ENCODE measurements at regions not wholly inside any gene's neighbourhood (a gene's known extent, or its start where the extent isn't known, plus 50 kb on each side); places are given as distances from the start of the nearest gene placed in this dataset.

DNA sequence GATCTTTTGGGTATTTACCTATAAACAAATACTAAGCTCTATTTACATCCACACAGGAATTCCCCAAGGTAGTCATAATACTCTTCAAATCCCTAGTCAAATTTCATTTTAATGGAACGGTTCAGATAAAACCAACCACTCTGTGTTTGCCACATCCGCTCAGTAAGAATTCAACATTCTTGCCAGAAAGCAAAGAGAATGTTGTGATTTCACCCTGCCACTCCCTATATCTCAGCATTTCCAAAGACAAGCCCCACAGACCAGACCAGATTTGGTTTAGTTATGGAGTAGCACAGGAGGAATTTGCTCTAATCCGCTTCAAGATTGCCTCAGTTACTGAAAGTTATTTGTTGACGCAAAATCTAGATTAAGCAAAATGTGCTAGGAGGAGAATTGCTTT is 105.6 kb upstream of the SERP2 start:
- POLR2A ChIA-PET = no interaction called here

DNA sequence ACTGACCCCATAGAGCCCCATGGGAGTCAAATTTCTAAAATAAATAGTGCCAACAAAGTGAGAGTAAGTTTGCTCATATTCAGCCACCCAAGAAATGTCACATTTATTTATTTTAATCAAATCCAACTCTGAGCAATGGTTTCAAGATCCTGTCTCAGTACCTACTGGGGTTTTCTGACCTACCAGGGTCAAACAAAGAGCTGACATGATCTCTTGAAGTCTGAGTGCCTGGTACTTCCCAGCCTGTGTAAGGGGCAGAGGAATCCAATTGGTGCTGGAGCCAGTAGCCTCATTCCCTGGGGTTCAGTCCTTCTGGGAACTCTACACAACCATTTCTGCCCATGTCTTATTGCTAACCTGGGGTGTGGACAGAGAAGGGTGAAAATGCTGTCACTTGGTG is 104.6 kb upstream of the SERP2 start:
- DNase-seq = no peak
- Mint-ChIP-seq H3K9me3 (no peaks in the 10 kb centered on the region), H3K36me3 (ENCODE audit: low read depth) (no peaks in the 10 kb centered on the region), H3K27ac (no peak overlapping the region), H3K4me1 (peaks cover 3% of the 10 kb centered on the region), H3K4me3 (no peak overlapping the region), H3K27me3 (peaks cover 20% of the 10 kb centered on the region)
- ChIA-PET CTCF (no interaction called here), POLR2A (no interaction called here)

More for the DNA sequence above, 105.6 kb upstream of the SERP2 start:
- Mint-ChIP-seq H3K27me3 (peaks cover 22% of the 10 kb centered on the region), H3K9me3 (no peaks in the 10 kb centered on the region), H3K36me3 (ENCODE audit: low read depth) (no peaks in the 10 kb centered on the region), H3K4me1 (no peaks in the 10 kb centered on the region), H3K4me3 (no peak overlapping the region), H3K27ac (no peak overlapping the region)
- CTCF ChIA-PET = no interaction called here
- no peak for DNase-seq

DNA sequence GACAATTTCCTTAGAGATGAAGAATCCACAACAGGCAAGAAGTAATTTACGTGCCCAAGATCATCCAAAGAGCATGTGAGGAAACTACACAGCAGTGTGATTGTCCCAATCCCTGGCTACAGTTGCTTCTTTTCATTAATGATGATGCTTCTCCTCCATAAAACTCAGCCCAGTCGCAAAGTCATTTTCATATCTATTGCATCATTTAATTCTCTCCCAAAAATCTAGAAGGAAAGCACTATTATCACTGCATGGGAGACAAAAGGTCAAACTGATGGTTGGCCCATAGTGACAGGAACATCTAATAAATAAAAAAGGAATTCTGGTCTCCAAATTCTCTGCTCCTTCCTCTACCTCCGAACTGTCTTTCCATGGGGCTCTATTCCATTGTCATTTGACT is 103.5 kb upstream of the SERP2 start:
- DNase-seq = no peak
- CTCF ChIA-PET = no interaction called here
- peaks cover 20% of the 10 kb centered on the region for H3K27me3 Mint-ChIP-seq
- H3K4me1 Mint-ChIP-seq = peaks cover 14% of the 10 kb centered on the region
- H3K27ac Mint-ChIP-seq = no peak overlapping the region
- H3K36me3 Mint-ChIP-seq (ENCODE audit: low read depth) = peaks cover 5% of the 10 kb centered on the region
- no peaks in the 10 kb centered on the region for H3K9me3 Mint-ChIP-seq
- H3K4me3 Mint-ChIP-seq = no peak overlapping the region
- POLR2A ChIA-PET = no interaction called here

GRCh38 chr13:44271031-44271455 is 102.6 kb upstream of the SERP2 start:
- peaks cover 5% of the 10 kb centered on the region for H3K9me3 Mint-ChIP-seq
- no peak for DNase-seq
- CTCF ChIA-PET = no interaction called here
- no peak overlapping the region for H3K4me3 Mint-ChIP-seq
- H3K36me3 Mint-ChIP-seq (ENCODE audit: low read depth) = peaks cover 9% of the 10 kb centered on the region
- peaks cover 16% of the 10 kb centered on the region for H3K27me3 Mint-ChIP-seq
- no peak overlapping the region for H3K27ac Mint-ChIP-seq
- peaks cover 19% of the 10 kb centered on the region for H3K4me1 Mint-ChIP-seq
- POLR2A ChIA-PET = no interaction called here

- H3K9me3 Mint-ChIP-seq = peaks cover 5% of the 10 kb centered on the region
- ChIA-PET CTCF (interaction anchor here (0.7 kb wide), 1 partner anchor 25 kb away, joined by 4 read pairs; no protein-coding TSS in a partner anchor), POLR2A (no interaction called here)
- no peak overlapping the region for H3K4me3 Mint-ChIP-seq
- peaks cover 9% of the 10 kb centered on the region for H3K36me3 Mint-ChIP-seq (ENCODE audit: low read depth)
- no peak overlapping the region for H3K27ac Mint-ChIP-seq
- peaks cover 16% of the 10 kb centered on the region for H3K27me3 Mint-ChIP-seq
- peaks cover 19% of the 10 kb centered on the region for H3K4me1 Mint-ChIP-seq
- DNase-seq = no peak
Observed at GRCh38 chr13:44271473-44271872, 102.2 kb upstream of the SERP2 start.

- peaks cover 5% of the 10 kb centered on the region for H3K9me3 Mint-ChIP-seq
- ChIA-PET POLR2A (no interaction called here), CTCF (interaction anchor here (0.7 kb wide), 1 partner anchor 26 kb away, joined by 4 read pairs; no protein-coding TSS in a partner anchor)
- no peak overlapping the region for H3K4me3 Mint-ChIP-seq
- peaks cover 14% of the 10 kb centered on the region for H3K27me3 Mint-ChIP-seq
- H3K36me3 Mint-ChIP-seq (ENCODE audit: low read depth) = peaks cover 9% of the 10 kb centered on the region
- no peak for DNase-seq
- H3K4me1 Mint-ChIP-seq = peaks cover 19% of the 10 kb centered on the region
- no peak overlapping the region for H3K27ac Mint-ChIP-seq
Observed at GRCh38 chr13:44271915-44272341, 101.7 kb upstream of the SERP2 start.

GRCh38 chr13:44272692-44273091 is 100.9 kb upstream of the SERP2 start:
- Mint-ChIP-seq H3K4me1 (peaks cover 19% of the 10 kb centered on the region), H3K27ac (no peak overlapping the region), H3K9me3 (peaks cover 5% of the 10 kb centered on the region), H3K36me3 (ENCODE audit: low read depth) (peaks cover 9% of the 10 kb centered on the region), H3K27me3 (peaks cover 10% of the 10 kb centered on the region), H3K4me3 (no peak overlapping the region)
- no peak for DNase-seq
- CTCF ChIA-PET = no interaction called here
- POLR2A ChIA-PET = no interaction called here

DNA sequence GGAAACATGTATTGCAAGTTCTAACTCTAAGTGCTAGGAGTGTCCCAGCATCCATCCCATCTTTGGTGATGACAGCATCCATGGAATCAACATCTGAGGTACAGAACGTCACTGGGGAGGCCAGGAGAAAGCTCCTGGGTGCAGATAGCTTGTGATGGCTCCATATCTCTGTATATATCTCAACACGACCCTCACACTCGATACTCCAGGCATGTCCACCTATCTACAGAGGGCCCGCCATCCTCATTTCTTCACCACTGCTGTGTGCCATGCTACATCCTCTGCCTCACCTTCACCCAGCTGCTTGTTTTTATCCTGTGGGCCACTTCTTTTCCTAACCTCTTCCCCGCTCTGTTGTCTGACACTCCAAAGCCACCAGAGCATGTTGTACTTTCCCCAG is 100.4 kb upstream of the SERP2 start:
- no peak for DNase-seq
- Mint-ChIP-seq H3K27me3 (peaks cover 6% of the 10 kb centered on the region), H3K4me1 (peaks cover 21% of the 10 kb centered on the region), H3K9me3 (peaks cover 5% of the 10 kb centered on the region), H3K27ac (no peak overlapping the region), H3K36me3 (ENCODE audit: low read depth) (peaks cover 9% of the 10 kb centered on the region), H3K4me3 (no peak overlapping the region)
- ChIA-PET CTCF (interaction anchor here (2.0 kb wide), 1 partner anchor 82 kb away, joined by 6 read pairs; no protein-coding TSS in a partner anchor), POLR2A (interaction anchor here (1.6 kb wide), 2 partner anchors 12 to 14 kb away, joined by 4 read pairs; no protein-coding TSS in a partner anchor)

- peaks cover 5% of the 10 kb centered on the region for H3K9me3 Mint-ChIP-seq
- peak overlapping the region; percentile 62 for H3K27ac Mint-ChIP-seq
- peak overlapping the region; percentile 49 for H3K4me3 Mint-ChIP-seq
- peaks cover 9% of the 10 kb centered on the region for H3K36me3 Mint-ChIP-seq (ENCODE audit: low read depth)
- peaks cover 23% of the 10 kb centered on the region for H3K4me1 Mint-ChIP-seq
- peaks cover 3% of the 10 kb centered on the region for H3K27me3 Mint-ChIP-seq
- ChIA-PET CTCF (interaction anchor here (1.5 to 2.0 kb wide), 3 partner anchors 14 to 83 kb away, joined by 3 to 6 read pairs (median 6); no protein-coding TSS in a partner anchor), POLR2A (interaction anchor here (1.1 to 1.6 kb wide), 5 partner anchors 13 to 644 kb away, joined by 3 to 5 read pairs (median 4); no protein-coding TSS in a partner anchor)
- DNase-seq = peak; percentile 21
Observed at GRCh38 chr13:44273991-44274770, 99.4 kb upstream of the SERP2 start.

- H3K4me1 Mint-ChIP-seq = peaks cover 23% of the 10 kb centered on the region
- H3K27ac Mint-ChIP-seq = peak overlapping the region; percentile 62
- POLR2A ChIA-PET = interaction anchor here (1.1 to 1.6 kb wide), 5 partner anchors 14 to 644 kb away, joined by 3 to 5 read pairs (median 4); no protein-coding TSS in a partner anchor
- H3K4me3 Mint-ChIP-seq = peak overlapping the region; percentile 49
- no peak for DNase-seq
- CTCF ChIA-PET = interaction anchor here (1.5 to 2.0 kb wide), 3 partner anchors 13 to 83 kb away, joined by 3 to 6 read pairs (median 6); no protein-coding TSS in a partner anchor
- peaks cover 9% of the 10 kb centered on the region for H3K36me3 Mint-ChIP-seq (ENCODE audit: low read depth)
- H3K27me3 Mint-ChIP-seq = no peaks in the 10 kb centered on the region
- H3K9me3 Mint-ChIP-seq = peaks cover 5% of the 10 kb centered on the region
Observed at GRCh38 chr13:44274771-44275205, 98.8 kb upstream of the SERP2 start.

DNA sequence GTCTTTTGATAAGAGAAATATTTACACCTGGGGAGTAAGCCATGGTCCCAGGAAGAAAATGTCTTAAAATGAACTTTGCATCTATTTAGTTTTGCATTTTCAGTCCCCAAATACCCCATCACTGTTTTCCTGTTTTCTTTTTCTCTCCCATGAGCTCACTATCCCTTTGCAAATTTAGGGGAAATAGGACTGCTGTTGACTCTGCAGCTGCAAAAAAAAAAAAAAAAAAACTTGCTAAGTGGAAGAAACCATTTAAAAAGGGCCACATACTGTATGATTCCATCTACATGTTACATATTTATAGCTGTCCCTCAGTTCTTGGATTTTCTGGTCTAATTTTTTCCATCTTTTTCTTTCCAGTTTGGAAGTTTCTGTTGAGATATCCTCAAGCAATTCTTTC is 98.2 kb upstream of the SERP2 start:
- H3K27me3 Mint-ChIP-seq = peaks cover 2% of the 10 kb centered on the region
- no peak overlapping the region for H3K4me3 Mint-ChIP-seq
- DNase-seq = no peak
- H3K4me1 Mint-ChIP-seq = peaks cover 23% of the 10 kb centered on the region
- H3K27ac Mint-ChIP-seq = no peak overlapping the region
- ChIA-PET POLR2A (no interaction called here), CTCF (interaction anchor here (1.5 to 2.0 kb wide), 3 partner anchors 13 to 84 kb away, joined by 3 to 6 read pairs (median 6); no protein-coding TSS in a partner anchor)
- H3K9me3 Mint-ChIP-seq = peaks cover 5% of the 10 kb centered on the region
- H3K36me3 Mint-ChIP-seq (ENCODE audit: low read depth) = peaks cover 9% of the 10 kb centered on the region

DNA sequence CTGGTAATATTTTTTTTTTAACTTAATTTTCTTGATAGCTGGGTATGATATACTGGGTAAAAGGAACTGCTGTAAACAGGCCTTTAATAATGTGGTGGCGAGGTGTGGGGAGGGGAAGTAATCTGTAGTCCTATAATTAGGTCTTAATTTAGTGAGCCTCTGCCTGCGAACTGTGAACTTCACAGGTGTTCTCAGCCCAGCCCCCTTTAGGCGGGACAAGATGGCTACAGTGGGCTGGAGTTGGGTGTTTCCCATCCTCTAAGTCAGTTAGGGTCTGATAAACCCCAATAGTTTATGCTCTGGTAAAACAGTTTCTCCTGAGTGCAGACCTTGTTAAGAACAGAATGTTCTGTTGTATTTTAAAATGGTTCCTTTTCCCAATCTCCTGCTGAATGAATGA is 97.6 kb upstream of the SERP2 start:
- Mint-ChIP-seq H3K9me3 (peaks cover 5% of the 10 kb centered on the region), H3K4me3 (no peak overlapping the region), H3K27me3 (peaks cover 2% of the 10 kb centered on the region), H3K27ac (no peak overlapping the region), H3K36me3 (ENCODE audit: low read depth) (peaks cover 9% of the 10 kb centered on the region), H3K4me1 (peaks cover 23% of the 10 kb centered on the region)
- DNase-seq = no peak
- ChIA-PET CTCF (no interaction called here), POLR2A (no interaction called here)

- peaks cover 23% of the 10 kb centered on the region for H3K4me1 Mint-ChIP-seq
- H3K27ac Mint-ChIP-seq = no peak overlapping the region
- POLR2A ChIA-PET = no interaction called here
- no peak for DNase-seq
- CTCF ChIA-PET = no interaction called here
- H3K27me3 Mint-ChIP-seq = peaks cover 9% of the 10 kb centered on the region
- peaks cover 9% of the 10 kb centered on the region for H3K36me3 Mint-ChIP-seq (ENCODE audit: low read depth)
- peaks cover 5% of the 10 kb centered on the region for H3K9me3 Mint-ChIP-seq
- no peak overlapping the region for H3K4me3 Mint-ChIP-seq
Observed at GRCh38 chr13:44277459-44277858, 96.2 kb upstream of the SERP2 start.

Measured in activated CD4-positive, alpha-beta memory T cell treated with anti-CD3 and anti-CD28 coated beads, Interleukin-2, amount 10 ng/mL, durations not matched to agents 7 days and 5 days (primary cell).